ENCODE measurements at regions not wholly inside any gene's neighbourhood (a gene's known extent, or its start where the extent isn't known, plus 50 kb on each side); places are given as distances from the start of the nearest gene placed in this dataset.

- DNase-seq (ENCODE audit: extremely low read depth in 1 of 11, low read depth in 9 of 11, low spot score in 4 of 11) = no peak
Measured at GRCh38 chr19:28281676-28282075, 931.3 kb downstream of the UQCRFS1 start.

- no peak for DNase-seq (ENCODE audit: extremely low read depth in 1 of 11, low read depth in 9 of 11, low spot score in 4 of 11)
Measured at GRCh38 chr19:28264556-28264955, 948.4 kb downstream of the UQCRFS1 start.

- DNase-seq (ENCODE audit: extremely low read depth in 1 of 11, low read depth in 9 of 11, low spot score in 4 of 11) = no peak
Measured at GRCh38 chr19:28258829-28259228, 954.1 kb downstream of the UQCRFS1 start.

GRCh38 chr19:28257396-28257795 is 955.6 kb downstream of the UQCRFS1 start:
- no peak for DNase-seq (ENCODE audit: extremely low read depth in 1 of 11, low read depth in 9 of 11, low spot score in 4 of 11)

GRCh38 chr19:28247243-28247642 is 965.7 kb downstream of the UQCRFS1 start:
- DNase-seq (ENCODE audit: extremely low read depth in 1 of 11, low read depth in 9 of 11, low spot score in 4 of 11) = no peak

- DNase-seq (ENCODE audit: extremely low read depth in 1 of 11, low read depth in 9 of 11, low spot score in 4 of 11) = no peak
Measured at GRCh38 chr19:28245937-28246336, 967.0 kb downstream of the UQCRFS1 start.

GRCh38 chr19:28244966-28245365 is 968.0 kb downstream of the UQCRFS1 start:
- DNase-seq (ENCODE audit: extremely low read depth in 1 of 11, low read depth in 9 of 11, low spot score in 4 of 11) = no peak

GRCh38 chr19:28242317-28242927 is 970.5 kb downstream of the UQCRFS1 start:
- DNase-seq (ENCODE audit: extremely low read depth in 1 of 11, low read depth in 9 of 11, low spot score in 4 of 11) = peak in 3 of 11 donors; percentile 18 to 27 (median 21)

- peak in 1 of 11 donors; percentile 11 for DNase-seq (ENCODE audit: extremely low read depth in 1 of 11, low read depth in 9 of 11, low spot score in 4 of 11)
Measured at GRCh38 chr19:28239270-28239669, 973.7 kb downstream of the UQCRFS1 start.

GRCh38 chr19:28238270-28238820 is 974.6 kb downstream of the UQCRFS1 start:
- DNase-seq (ENCODE audit: extremely low read depth in 1 of 11, low read depth in 9 of 11, low spot score in 4 of 11) = no peak

GRCh38 chr19:28235606-28236125 is 977.3 kb downstream of the UQCRFS1 start:
- no peak for DNase-seq (ENCODE audit: extremely low read depth in 1 of 11, low read depth in 9 of 11, low spot score in 4 of 11)

GRCh38 chr19:28234637-28235036 is 978.3 kb downstream of the UQCRFS1 start:
- peak in 1 of 11 donors; percentile 23 for DNase-seq (ENCODE audit: extremely low read depth in 1 of 11, low read depth in 9 of 11, low spot score in 4 of 11)

GRCh38 chr19:28228854-28229253 is 984.1 kb downstream of the UQCRFS1 start:
- no peak for DNase-seq (ENCODE audit: extremely low read depth in 1 of 11, low read depth in 9 of 11, low spot score in 4 of 11)

GRCh38 chr19:28224441-28224840 is 988.5 kb downstream of the UQCRFS1 start:
- DNase-seq (ENCODE audit: extremely low read depth in 1 of 11, low read depth in 9 of 11, low spot score in 4 of 11) = no peak

- DNase-seq (ENCODE audit: extremely low read depth in 1 of 11, low read depth in 9 of 11, low spot score in 4 of 11) = no peak
Measured at GRCh38 chr19:28221736-28222135, 991.2 kb downstream of the UQCRFS1 start.

GRCh38 chr19:28218728-28219127 is 994.2 kb downstream of the UQCRFS1 start:
- no peak for DNase-seq (ENCODE audit: extremely low read depth in 1 of 11, low read depth in 9 of 11, low spot score in 4 of 11)

- peak in 2 of 11 donors; percentile 10 to 23 for DNase-seq (ENCODE audit: extremely low read depth in 1 of 11, low read depth in 9 of 11, low spot score in 4 of 11)
Measured at GRCh38 chr19:28217022-28217421, 995.9 kb downstream of the UQCRFS1 start.

- DNase-seq (ENCODE audit: extremely low read depth in 1 of 11, low read depth in 9 of 11, low spot score in 4 of 11) = no peak
Measured at GRCh38 chr19:28213470-28214082, 999.4 kb downstream of the UQCRFS1 start.

- DNase-seq (ENCODE audit: extremely low read depth in 1 of 11, low read depth in 9 of 11, low spot score in 4 of 11) = no peak
Measured at GRCh38 chr19:28210886-28211285, 1002.1 kb downstream of the UQCRFS1 start.

- no peak for DNase-seq (ENCODE audit: extremely low read depth in 1 of 11, low read depth in 9 of 11, low spot score in 4 of 11)
Measured at GRCh38 chr19:28208745-28209144, 1004.2 kb downstream of the UQCRFS1 start.
